Mucosa of stomach (tissue), 1 donor: ENCODE measurements at regions not wholly inside any gene's neighbourhood (a gene's known extent, or its start where the extent isn't known, plus 50 kb on each side); places are given as distances from the start of the nearest gene placed in this dataset.

Experiments
- H3K27me3 ChIP-seq: one replicate; pipeline ENCODE4 v1.7.0; 2013; ENCODE audit warnings: mild to moderate bottlenecking, low read length; ENCODE audit not compliant: control insufficient read depth, insufficient read depth
- H3K36me3 ChIP-seq: one replicate; pipeline ENCODE4 v1.7.0; 2013; ENCODE audit warnings: low read length; ENCODE audit not compliant: control insufficient read depth, insufficient read depth
- H3K4me1 ChIP-seq: one replicate; pipeline ENCODE4 v1.7.0; 2013; ENCODE audit warnings: mild to moderate bottlenecking, low read length; ENCODE audit not compliant: control insufficient read depth, insufficient read depth
- H3K4me3 ChIP-seq: one replicate; pipeline ENCODE4 v1.7.0; 2013; ENCODE audit warnings: low read length
- H3K9ac ChIP-seq: one replicate; pipeline ENCODE4 v1.7.0; 2013; ENCODE audit warnings: mild to moderate bottlenecking, low read length, moderate library complexity
- H3K9me3 ChIP-seq: one replicate; pipeline ENCODE4 v1.7.0; 2013; ENCODE audit warnings: mild to moderate bottlenecking, low read length, moderate library complexity; ENCODE audit not compliant: control insufficient read depth
- donor health status: Pancreatic carcinoma.

DNA sequence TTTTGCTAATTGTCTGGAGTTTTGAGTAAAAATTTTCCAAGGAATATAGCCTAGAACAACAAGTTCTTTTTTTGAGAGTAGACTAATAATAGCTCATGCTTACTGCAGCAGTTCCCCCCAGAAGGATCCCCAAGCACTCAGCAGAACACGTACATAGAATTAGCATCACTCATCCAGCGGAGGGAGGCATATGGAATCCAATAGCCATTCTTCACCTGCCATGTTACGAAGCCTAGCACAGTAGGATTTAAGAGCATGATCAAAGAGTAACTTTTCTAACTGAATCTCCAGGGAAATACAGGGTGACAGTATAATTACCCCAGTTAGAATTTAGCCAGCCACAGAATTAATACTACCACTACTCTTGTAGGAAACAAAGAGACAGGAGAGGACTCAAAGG, 511.7 kb upstream of the NOX3 start:
- no peaks in the 10 kb centered on the region for H3K36me3 ChIP-seq
- H3K4me3 ChIP-seq, result no peak overlapping the region
- H3K4me1 ChIP-seq, result no peaks in the 10 kb centered on the region
- H3K27me3 ChIP-seq, result no peaks in the 10 kb centered on the region
- no peaks in the 10 kb centered on the region for H3K9me3 ChIP-seq
- no peak overlapping the region for H3K9ac ChIP-seq

DNA sequence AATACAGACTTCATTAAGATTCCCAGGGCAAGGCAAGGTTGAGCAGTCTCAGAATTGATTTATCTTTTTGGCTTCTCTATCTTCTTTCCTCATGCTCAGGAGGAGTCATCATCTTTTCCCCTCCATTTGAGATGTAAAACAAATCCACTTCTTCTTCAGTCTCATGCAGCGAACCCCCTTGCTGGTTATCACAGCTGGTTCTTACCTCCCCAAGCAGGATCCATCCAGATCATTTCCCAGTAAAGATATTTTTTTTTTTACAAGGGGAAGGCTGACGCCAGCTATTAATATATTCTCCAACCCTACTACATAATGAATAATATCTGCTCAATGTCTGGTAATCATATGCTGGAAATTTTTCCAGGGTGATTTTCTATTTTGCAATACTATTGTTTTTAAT, 508.9 kb upstream of the NOX3 start:
- Histone ChIP-seq H3K9me3 (no peaks in the 10 kb centered on the region), H3K27me3 (no peaks in the 10 kb centered on the region), H3K4me3 (no peak overlapping the region), H3K9ac (no peak overlapping the region), H3K4me1 (peaks cover 3% of the 10 kb centered on the region), H3K36me3 (no peaks in the 10 kb centered on the region)

DNA sequence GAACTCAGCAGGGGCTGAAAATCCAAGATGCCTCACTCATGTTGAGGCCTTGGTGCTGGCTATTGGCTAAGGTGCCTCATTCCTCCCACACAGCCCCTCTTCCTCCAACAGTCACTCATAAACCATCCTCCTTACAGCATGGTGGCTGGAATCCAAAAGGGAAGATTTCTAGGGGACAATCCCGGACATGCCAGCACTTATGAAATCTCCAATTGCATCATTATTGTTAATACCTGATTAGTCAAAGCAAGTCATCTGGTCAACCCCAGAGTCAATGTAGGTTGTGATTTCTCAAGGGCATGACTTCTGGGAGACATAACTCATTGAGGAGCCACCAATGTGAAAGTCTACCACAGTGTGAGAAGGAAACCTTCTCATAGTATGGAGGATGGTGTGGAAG, 506.6 kb upstream of the NOX3 start:
- no peak overlapping the region for H3K9ac ChIP-seq
- H3K4me1 ChIP-seq, result peaks cover 3% of the 10 kb centered on the region
- H3K36me3 ChIP-seq, result no peaks in the 10 kb centered on the region
- no peak overlapping the region for H3K4me3 ChIP-seq
- H3K27me3 ChIP-seq, result no peaks in the 10 kb centered on the region
- no peaks in the 10 kb centered on the region for H3K9me3 ChIP-seq

DNA sequence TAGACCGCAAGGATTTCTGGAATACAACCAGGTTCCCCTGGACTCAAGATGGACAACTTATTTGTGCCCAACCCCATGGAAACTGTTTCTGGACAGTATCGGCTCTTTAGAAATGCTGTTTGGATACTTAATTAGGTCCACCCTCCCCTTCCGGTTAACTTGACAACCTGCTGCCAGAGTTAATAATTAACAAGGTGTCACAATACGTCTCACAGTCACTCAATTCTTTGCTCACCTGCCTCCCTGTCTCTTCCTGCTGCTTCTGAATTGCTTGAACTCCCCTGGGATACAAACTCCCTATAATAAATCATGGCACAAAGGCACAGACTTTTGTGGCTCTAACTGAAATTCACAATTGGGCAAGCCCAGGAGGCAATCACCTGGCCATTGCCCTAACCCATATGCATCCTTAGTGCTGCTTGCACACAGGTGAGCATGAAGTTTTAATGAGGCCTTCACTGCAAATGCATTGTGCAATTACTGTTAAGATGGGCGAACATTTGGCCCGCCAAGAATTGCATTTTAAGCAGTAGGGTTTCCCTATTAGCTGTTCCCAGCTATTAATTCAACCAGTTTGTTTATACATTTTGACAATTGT, 504.4 kb upstream of the NOX3 start:
- H3K27me3 ChIP-seq, result no peaks in the 10 kb centered on the region
- H3K36me3 ChIP-seq, result no peaks in the 10 kb centered on the region
- H3K9me3 ChIP-seq, result no peaks in the 10 kb centered on the region
- H3K4me1 ChIP-seq, result peaks cover 3% of the 10 kb centered on the region
- H3K4me3 ChIP-seq, result no peak overlapping the region
- H3K9ac ChIP-seq, result no peak overlapping the region

DNA sequence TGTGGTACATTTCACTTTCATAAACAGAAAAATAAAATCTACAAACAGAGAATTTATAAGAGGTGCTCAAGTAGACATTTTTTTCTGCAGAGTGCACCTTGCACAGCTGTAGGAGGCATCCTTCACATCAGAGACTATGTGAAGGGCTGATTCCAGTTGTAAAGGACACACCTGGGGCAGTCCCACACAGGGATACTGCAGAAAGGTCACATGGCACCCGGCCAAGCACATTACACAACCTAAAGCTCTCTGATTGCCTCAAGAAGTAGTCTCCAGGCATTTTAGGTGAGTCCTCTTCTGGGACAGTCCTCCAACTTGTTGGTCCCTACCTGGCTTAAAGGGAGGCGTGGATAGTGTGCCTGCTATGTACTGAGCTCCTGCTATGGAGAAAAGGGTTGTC, 502.9 kb upstream of the NOX3 start:
- no peaks in the 10 kb centered on the region for H3K36me3 ChIP-seq
- H3K4me3 ChIP-seq, result no peak overlapping the region
- H3K9ac ChIP-seq, result no peak overlapping the region
- H3K27me3 ChIP-seq, result no peaks in the 10 kb centered on the region
- no peaks in the 10 kb centered on the region for H3K9me3 ChIP-seq
- H3K4me1 ChIP-seq, result peaks cover 3% of the 10 kb centered on the region

DNA sequence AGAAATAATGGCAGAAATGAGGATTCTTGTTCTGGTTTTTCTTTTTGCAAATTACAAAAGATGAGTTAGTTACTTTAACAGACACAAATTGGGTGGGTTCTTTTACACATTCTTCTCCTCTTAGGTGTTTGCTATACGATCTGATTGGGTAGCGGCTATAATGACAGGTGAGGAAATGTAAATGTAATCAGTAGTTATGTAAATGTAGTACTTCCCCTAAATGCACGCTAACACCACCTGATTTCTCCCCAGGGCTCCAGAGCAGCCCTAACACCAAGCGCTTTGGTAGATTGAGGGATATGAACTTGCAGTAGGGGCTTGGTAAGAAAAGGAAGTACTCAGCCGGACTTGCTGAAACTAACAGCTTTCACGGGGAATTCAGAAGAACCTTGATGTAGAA, 499.4 kb upstream of the NOX3 start:
- Histone ChIP-seq H3K9ac (no peak overlapping the region), H3K4me3 (no peak overlapping the region), H3K4me1 (peaks cover 1% of the 10 kb centered on the region), H3K27me3 (no peaks in the 10 kb centered on the region), H3K9me3 (no peaks in the 10 kb centered on the region), H3K36me3 (no peaks in the 10 kb centered on the region)

DNA sequence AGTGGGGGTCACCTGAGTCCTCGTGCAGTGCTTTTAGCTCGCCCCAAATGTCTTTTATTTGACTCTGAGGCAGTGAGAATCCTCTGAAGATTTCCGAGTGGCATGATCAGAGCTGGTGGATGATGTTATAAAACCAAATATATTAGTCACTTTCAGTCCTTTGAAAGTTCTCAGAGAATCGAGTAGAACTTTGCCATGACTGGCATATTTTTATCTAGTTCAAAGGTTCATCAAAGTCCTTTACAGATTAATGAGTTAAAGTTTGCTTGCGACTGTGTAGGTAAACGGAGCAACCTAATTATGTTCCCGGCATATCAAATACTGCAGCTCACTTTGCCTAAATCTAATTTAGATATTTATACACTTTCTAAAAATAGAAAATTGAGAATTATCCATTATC, 498.5 kb upstream of the NOX3 start:
- no peak overlapping the region for H3K9ac ChIP-seq
- H3K36me3 ChIP-seq, result no peaks in the 10 kb centered on the region
- no peaks in the 10 kb centered on the region for H3K9me3 ChIP-seq
- H3K4me1 ChIP-seq, result no peaks in the 10 kb centered on the region
- no peaks in the 10 kb centered on the region for H3K27me3 ChIP-seq
- no peak overlapping the region for H3K4me3 ChIP-seq

DNA sequence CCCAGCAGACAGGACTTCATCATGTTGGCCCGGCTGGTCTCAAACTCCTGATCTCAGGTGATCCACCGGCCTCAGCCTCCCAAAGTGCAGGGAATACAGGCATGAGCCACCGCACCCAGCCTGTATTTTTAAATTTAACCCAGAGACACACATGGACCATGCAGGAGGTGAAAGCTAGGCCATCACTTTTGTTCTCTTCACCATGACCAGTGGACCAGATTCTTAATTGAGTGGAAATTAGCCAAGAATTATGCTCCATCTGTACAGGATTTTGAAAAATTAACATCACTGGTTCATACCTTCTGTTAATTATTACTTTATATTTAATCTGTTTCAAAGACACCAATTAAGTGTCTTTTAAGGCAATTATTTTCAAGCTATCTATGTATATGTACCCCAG, 493.6 kb upstream of the NOX3 start:
- no peaks in the 10 kb centered on the region for H3K9me3 ChIP-seq
- H3K36me3 ChIP-seq, result no peaks in the 10 kb centered on the region
- no peaks in the 10 kb centered on the region for H3K27me3 ChIP-seq
- H3K4me1 ChIP-seq, result no peaks in the 10 kb centered on the region
- H3K4me3 ChIP-seq, result no peak overlapping the region
- no peak overlapping the region for H3K9ac ChIP-seq

DNA sequence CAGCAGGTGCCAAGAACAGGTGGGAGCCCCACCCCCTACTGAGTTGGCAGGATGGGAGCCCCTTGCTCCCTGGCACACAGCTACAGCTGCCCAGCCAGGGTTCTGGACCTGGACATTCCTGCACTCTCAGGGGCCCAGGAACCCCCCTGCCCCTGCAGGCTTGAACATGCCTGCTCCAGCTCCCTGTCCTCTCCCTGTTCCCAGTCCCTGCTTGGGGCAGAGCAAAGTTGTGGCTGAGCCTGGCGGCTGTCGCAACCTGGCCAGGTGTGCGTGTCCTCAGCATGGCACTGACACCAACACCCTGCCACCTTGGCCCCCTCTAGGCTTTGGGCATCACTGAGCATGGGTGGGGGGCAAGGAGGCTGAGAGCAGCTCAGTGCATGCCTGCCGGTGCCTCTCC, 491.2 kb upstream of the NOX3 start:
- Histone ChIP-seq H3K27me3 (no peaks in the 10 kb centered on the region), H3K36me3 (no peaks in the 10 kb centered on the region), H3K9me3 (no peaks in the 10 kb centered on the region), H3K9ac (no peak overlapping the region), H3K4me1 (no peaks in the 10 kb centered on the region), H3K4me3 (no peak overlapping the region)

DNA sequence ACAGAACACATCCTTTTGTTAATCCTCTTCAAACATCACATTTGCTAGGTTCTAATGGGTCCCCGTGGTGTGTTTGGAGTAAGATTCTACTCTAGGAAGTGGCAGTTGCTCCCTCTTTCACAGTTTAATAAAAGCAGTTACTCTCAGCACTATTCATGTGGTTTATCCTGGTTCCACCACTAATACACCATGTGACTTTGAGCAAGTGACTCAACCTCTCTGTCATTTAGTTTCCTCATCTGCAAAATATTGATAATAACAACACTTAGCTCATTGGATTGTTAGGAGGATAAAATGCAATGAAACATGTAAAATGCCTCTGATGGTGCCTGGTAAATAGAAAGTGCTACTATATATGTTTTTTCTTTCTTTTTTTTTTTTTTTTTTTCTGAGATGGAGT, 488.0 kb upstream of the NOX3 start:
- no peak overlapping the region for H3K4me3 ChIP-seq
- no peak overlapping the region for H3K9ac ChIP-seq
- H3K9me3 ChIP-seq, result no peaks in the 10 kb centered on the region

DNA sequence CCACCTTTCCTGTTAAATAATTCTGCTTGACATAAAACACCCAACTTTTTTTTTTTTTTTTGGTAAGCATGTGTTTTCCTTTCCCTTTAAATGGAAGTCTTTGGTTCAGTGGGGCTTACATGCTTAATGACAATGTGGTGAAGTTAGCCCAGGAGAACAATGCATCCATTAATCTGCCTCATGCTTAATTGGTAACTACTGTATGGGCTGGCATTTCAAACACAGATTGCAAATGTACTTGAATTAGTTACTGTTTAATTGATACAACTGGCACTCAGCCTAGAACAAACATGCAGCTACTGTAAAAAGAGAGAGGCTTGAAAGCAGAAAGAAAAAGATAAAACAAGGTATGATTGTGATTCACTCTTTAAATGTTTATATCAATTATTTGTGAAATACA, 483.6 kb upstream of the NOX3 start:
- H3K4me1 ChIP-seq, result peaks cover 6% of the 10 kb centered on the region
- no peaks in the 10 kb centered on the region for H3K27me3 ChIP-seq
- no peaks in the 10 kb centered on the region for H3K9me3 ChIP-seq
- no peak overlapping the region for H3K4me3 ChIP-seq
- H3K36me3 ChIP-seq, result no peaks in the 10 kb centered on the region
- H3K9ac ChIP-seq, result no peak overlapping the region

More for the DNA sequence above, 488.0 kb upstream of the NOX3 start:
- Histone ChIP-seq H3K4me1 (peaks cover 6% of the 10 kb centered on the region), H3K36me3 (no peaks in the 10 kb centered on the region), H3K27me3 (no peaks in the 10 kb centered on the region)

DNA sequence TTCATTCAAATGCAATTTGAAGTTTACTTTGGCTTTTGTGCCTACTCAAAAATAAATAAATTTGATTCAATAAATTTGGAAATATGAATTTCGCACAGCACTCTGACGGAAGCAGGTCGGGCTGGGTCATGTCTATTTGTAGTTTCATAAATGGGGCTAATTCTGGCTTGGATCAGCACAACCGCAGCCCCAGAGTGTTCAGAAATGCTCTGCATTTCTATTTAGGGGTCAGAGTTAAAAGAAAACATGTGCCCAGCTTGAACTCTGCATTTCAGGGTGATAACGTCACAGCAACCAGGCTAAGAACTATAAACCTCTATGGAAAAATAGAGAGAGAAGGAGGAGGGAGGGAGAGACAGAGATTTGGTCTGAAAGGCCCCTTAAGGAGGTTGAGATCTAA, 480.9 kb upstream of the NOX3 start:
- Histone ChIP-seq H3K36me3 (no peaks in the 10 kb centered on the region), H3K4me3 (no peak overlapping the region)

DNA sequence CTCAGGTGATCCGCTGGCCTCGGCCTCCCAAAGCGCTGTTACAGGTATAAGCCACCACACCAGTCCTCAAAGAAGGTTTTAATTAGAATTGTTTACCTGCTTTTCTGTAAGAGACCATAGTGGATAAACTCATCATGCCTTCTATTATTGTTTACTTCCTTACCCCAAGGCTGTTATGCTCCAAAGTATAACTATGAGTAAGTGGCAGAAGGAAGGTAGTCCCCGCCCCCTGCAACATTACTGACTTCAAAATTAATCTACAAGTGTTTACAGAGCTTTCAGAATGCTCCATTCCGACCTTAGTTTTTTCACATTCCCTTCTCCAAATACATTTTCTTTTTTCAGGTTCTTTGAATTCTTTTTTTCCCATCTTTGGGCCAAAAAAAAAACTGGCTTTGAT, 480.5 kb upstream of the NOX3 start:
- no peak overlapping the region for H3K9ac ChIP-seq
- H3K4me3 ChIP-seq, result no peak overlapping the region
- H3K4me1 ChIP-seq, result peaks cover 6% of the 10 kb centered on the region
- no peaks in the 10 kb centered on the region for H3K9me3 ChIP-seq
- no peaks in the 10 kb centered on the region for H3K36me3 ChIP-seq
- H3K27me3 ChIP-seq, result no peaks in the 10 kb centered on the region

More for the DNA sequence above, 480.9 kb upstream of the NOX3 start:
- Histone ChIP-seq H3K9me3 (no peaks in the 10 kb centered on the region), H3K27me3 (no peaks in the 10 kb centered on the region), H3K4me1 (peaks cover 6% of the 10 kb centered on the region), H3K9ac (no peak overlapping the region)
